ENCODE measurements at regions not wholly inside any gene's neighbourhood (a gene's known extent, or its start where the extent isn't known, plus 50 kb on each side); places are given as distances from the start of the nearest gene placed in this dataset.

DNA sequence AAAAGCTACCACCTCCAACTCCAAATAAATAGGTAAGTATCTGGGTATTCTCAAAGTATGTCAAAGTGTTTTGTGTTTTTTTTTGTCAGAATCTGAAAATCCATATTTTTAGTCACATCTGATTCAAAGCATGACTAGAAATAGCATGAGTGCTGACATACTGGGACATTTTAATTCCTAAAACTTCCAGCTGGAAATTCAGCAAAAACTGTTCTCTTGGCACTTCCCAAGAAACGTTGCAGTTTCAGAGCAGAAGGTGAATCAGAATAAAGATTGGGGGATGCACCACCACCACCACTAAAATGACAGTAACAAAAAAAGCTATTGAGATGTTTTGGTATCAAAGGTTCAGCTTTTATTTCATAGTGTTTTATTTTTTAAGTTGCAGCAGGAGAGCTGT lies 724.6 kb upstream of the CELF2 start:
- H2AFZ ChIP-seq (replicated peaks) = peak overlapping the region; percentile 80
- H3K9ac ChIP-seq = no peak overlapping the region
- DNase-seq (ENCODE audit: low spot score) = no peak
- H3K4me1 ChIP-seq = peaks cover 38% of the 10 kb centered on the region
- peak overlapping the region; percentile 78 for H3K4me2 ChIP-seq
- no peaks in the 10 kb centered on the region for H3K79me2 ChIP-seq (ENCODE audit: low read depth)
- Mint-ChIP-seq H3K4me1 (peaks cover 13% of the 10 kb centered on the region), H3K27me3 (ENCODE audit: insufficient read depth, low read depth) (peaks cover 2% of the 10 kb centered on the region), H3K4me3 (no peak overlapping the region), H3K36me3 (no peaks in the 10 kb centered on the region), H3K9me3 (peaks cover 9% of the 10 kb centered on the region), H3K27ac (no peak overlapping the region)
- H3K4me3 ChIP-seq = peak overlapping the region; percentile 35
- H3F3A ChIP-seq (ENCODE audit: low read depth) = peaks cover 33% of the 10 kb centered on the region
- peak overlapping the region; percentile 48 for H3K27ac ChIP-seq
- TF ChIP-seq, protein P1, sequence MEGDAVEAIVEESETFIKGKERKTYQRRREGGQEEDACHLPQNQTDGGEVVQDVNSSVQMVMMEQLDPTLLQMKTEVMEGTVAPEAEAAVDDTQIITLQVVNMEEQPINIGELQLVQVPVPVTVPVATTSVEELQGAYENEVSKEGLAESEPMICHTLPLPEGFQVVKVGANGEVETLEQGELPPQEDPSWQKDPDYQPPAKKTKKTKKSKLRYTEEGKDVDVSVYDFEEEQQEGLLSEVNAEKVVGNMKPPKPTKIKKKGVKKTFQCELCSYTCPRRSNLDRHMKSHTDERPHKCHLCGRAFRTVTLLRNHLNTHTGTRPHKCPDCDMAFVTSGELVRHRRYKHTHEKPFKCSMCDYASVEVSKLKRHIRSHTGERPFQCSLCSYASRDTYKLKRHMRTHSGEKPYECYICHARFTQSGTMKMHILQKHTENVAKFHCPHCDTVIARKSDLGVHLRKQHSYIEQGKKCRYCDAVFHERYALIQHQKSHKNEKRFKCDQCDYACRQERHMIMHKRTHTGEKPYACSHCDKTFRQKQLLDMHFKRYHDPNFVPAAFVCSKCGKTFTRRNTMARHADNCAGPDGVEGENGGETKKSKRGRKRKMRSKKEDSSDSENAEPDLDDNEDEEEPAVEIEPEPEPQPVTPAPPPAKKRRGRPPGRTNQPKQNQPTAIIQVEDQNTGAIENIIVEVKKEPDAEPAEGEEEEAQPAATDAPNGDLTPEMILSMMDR (IDR thresholded peaks at IDR 0.05) = no peak
- TF ChIP-seq EZH2phosphoT487 (IDR thresholded peaks at IDR 0.05) (no peak), EZH2 (IDR thresholded peaks at IDR 0.05) (no peak)
- no peaks in the 10 kb centered on the region for H4K20me1 ChIP-seq (ENCODE audit: low read depth)
- H3K9me3 ChIP-seq (ENCODE audit: low read depth) = no peaks in the 10 kb centered on the region
- H3K27me3 ChIP-seq = no peaks in the 10 kb centered on the region
- no peaks in the 10 kb centered on the region for H3K36me3 ChIP-seq

- no peaks in the 10 kb centered on the region for H4K20me1 ChIP-seq (ENCODE audit: low read depth)
- H3K27ac Mint-ChIP-seq = no peak overlapping the region
- no peak overlapping the region for H3K9ac ChIP-seq
- no peaks in the 10 kb centered on the region for H3K79me2 ChIP-seq (ENCODE audit: low read depth)
- H3K36me3 ChIP-seq = no peaks in the 10 kb centered on the region
- H3K4me1 Mint-ChIP-seq = peaks cover 13% of the 10 kb centered on the region
- peak overlapping the region; percentile 48 for H3K27ac ChIP-seq
- peaks cover 42% of the 10 kb centered on the region for H3K4me1 ChIP-seq
- H3K4me3 Mint-ChIP-seq = no peak overlapping the region
- H3K36me3 Mint-ChIP-seq = no peaks in the 10 kb centered on the region
- no peaks in the 10 kb centered on the region for H3K27me3 ChIP-seq
- peak; percentile 66 for DNase-seq (ENCODE audit: low spot score)
- H2AFZ ChIP-seq (replicated peaks) = peak overlapping the region; percentile 80
- no peak for TF ChIP-seq EZH2 (IDR thresholded peaks at IDR 0.05)
- no peak for TF ChIP-seq EZH2phosphoT487 (IDR thresholded peaks at IDR 0.05)
- TF ChIP-seq, protein P1 (IDR thresholded peaks at IDR 0.05) = no peak
- peak overlapping the region; percentile 78 for H3K4me2 ChIP-seq
- H3K27me3 Mint-ChIP-seq (ENCODE audit: insufficient read depth, low read depth) = peaks cover 4% of the 10 kb centered on the region
- H3K9me3 ChIP-seq (ENCODE audit: low read depth) = no peaks in the 10 kb centered on the region
- H3K4me3 ChIP-seq = peak overlapping the region; percentile 35
- H3F3A ChIP-seq (ENCODE audit: low read depth) = peaks cover 33% of the 10 kb centered on the region
- peaks cover 9% of the 10 kb centered on the region for H3K9me3 Mint-ChIP-seq
These were observed 724.2 kb upstream of the CELF2 start for GRCh38 chr10:10293481-10293951.

DNA sequence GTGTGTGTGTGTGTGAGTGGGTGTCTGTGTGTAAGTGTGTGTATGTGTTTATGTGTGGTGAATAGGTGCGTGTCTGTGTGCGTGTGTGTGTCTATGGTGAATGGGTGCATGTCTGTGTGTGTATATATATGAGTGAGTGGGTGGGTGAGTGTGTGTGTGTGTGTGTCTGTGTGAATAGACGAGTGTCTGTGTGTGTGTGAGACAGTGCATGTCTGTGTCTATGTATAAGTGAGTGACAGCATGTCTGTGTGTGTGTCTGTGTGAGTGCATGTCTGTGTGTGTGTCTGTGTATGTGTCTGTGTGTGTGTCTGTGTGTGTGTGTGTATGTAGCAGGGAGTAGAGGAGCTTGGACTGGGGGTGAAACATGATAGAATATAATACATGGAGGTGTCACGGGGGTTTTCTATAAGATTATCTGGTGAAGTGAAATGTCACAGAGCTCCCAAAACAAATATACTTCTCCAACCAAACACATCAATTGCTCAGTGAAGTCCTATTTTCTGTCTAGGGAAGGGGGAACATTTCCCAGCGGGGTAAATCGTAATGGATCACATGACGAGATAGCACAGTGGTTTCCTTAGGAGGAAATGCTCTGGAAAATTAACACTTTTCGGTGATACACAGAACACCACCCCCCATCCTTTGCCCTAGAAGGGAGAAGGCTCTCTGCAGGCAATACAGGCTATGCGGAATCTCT lies 723.3 kb upstream of the CELF2 start:
- no peak for TF ChIP-seq EZH2 (IDR thresholded peaks at IDR 0.05)
- TF ChIP-seq EZH2phosphoT487 (IDR thresholded peaks at IDR 0.05) = no peak
- TF ChIP-seq, protein P1 (IDR thresholded peaks at IDR 0.05) = no peak
- H3K79me2 ChIP-seq (ENCODE audit: low read depth) = no peaks in the 10 kb centered on the region
- peak overlapping the region; percentile 78 for H3K4me2 ChIP-seq
- H3F3A ChIP-seq (ENCODE audit: low read depth) = peaks cover 33% of the 10 kb centered on the region
- Mint-ChIP-seq H3K9me3 (peaks cover 6% of the 10 kb centered on the region), H3K27ac (peak overlapping the region; percentile 96), H3K36me3 (no peaks in the 10 kb centered on the region), H3K27me3 (ENCODE audit: insufficient read depth, low read depth) (peaks cover 4% of the 10 kb centered on the region), H3K4me3 (no peak overlapping the region), H3K4me1 (peaks cover 13% of the 10 kb centered on the region)
- H3K4me1 ChIP-seq = peaks cover 42% of the 10 kb centered on the region
- no peak overlapping the region for H3K9ac ChIP-seq
- H3K27ac ChIP-seq = peak overlapping the region; percentile 83
- H3K4me3 ChIP-seq = peak overlapping the region; percentile 35
- no peaks in the 10 kb centered on the region for H4K20me1 ChIP-seq (ENCODE audit: low read depth)
- no peak for DNase-seq (ENCODE audit: low spot score)
- H3K36me3 ChIP-seq = no peaks in the 10 kb centered on the region
- no peaks in the 10 kb centered on the region for H3K27me3 ChIP-seq
- no peaks in the 10 kb centered on the region for H3K9me3 ChIP-seq (ENCODE audit: low read depth)
- H2AFZ ChIP-seq (replicated peaks) = no peak overlapping the region

Data from neural progenitor cell (in vitro differentiated cells).